ENCODE measurements at regions not wholly inside any gene's neighbourhood (a gene's known extent, or its start where the extent isn't known, plus 50 kb on each side); places are given as distances from the start of the nearest gene placed in this dataset.

- peak in 25 of 56 donors; percentile 1 to 52 (median 9) for DNase-seq
Observed at GRCh38 chr11:15800111-15800800, 556.1 kb downstream of the SOX6 start.

DNA sequence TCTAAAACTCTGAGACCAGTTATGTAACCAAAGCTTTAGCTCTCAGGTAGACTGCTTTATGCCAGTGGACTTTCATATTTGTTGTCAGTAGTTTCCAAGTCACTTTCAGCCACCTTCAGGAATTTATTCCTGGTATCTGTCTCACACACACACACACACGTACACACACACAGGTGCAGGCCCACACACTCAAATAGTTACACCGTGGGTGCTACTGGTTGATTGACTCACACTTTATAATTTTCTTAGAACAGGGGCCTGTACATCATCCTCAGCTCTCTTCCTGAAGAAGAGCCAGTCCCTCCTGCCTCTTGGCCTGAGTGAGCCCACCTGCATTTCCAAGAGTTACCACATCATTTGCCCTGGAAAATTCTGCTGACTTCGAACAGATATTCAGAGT, 555.2 kb downstream of the SOX6 start:
- no peak for DNase-seq

GRCh38 chr11:15801616-15802015, 554.7 kb downstream of the SOX6 start:
- no peak for DNase-seq

- DNase-seq = no peak
Observed at GRCh38 chr11:15805726-15806125, 550.6 kb downstream of the SOX6 start.

DNA sequence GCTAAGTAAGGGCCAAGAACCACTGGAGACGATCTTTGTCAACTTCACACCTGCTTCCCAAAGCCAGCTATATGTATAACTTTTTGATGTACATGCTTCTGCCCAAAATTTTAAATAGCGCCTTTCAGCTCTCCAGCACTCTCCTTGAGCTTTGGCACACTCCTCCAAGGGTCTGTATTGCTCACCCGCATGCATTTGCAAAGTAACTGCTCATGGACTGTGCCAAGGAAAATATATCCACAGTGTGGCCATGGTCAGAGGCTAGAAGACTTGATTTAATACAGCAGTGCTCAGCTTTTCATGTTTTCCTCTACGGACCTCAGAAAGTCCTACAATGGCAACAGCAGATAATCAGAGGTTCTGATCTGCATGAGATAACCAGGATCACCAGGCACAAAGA, 550.1 kb downstream of the SOX6 start:
- DNase-seq = no peak

- no peak for DNase-seq
Observed at GRCh38 chr11:15807827-15808226, 548.5 kb downstream of the SOX6 start.

DNA sequence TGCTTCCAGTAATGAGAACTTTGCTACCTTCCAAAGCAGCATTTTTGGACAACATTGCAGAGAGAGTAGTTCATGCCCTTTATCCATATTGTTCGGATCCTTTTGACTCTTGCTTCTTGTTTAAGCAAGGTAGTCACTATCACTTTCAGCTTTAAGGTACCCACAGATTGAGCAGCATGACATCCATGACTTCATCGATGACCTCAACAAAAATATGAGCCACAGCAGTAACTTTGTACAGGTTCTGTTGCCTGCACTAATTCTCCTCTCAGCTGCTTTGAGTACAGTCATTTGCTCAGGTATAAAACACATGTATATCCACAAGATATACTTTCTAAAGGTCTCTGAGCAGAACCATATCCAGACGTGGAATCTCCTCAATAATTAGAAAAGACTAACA, 546.3 kb downstream of the SOX6 start:
- DNase-seq = no peak

- no peak for DNase-seq
Observed at GRCh38 chr11:15810525-15810924, 545.8 kb downstream of the SOX6 start.

- DNase-seq = no peak
Observed at GRCh38 chr11:15815246-15816195, 540.8 kb downstream of the SOX6 start.

GRCh38 chr11:15816260-15816871, 540.0 kb downstream of the SOX6 start:
- no peak for DNase-seq

DNA sequence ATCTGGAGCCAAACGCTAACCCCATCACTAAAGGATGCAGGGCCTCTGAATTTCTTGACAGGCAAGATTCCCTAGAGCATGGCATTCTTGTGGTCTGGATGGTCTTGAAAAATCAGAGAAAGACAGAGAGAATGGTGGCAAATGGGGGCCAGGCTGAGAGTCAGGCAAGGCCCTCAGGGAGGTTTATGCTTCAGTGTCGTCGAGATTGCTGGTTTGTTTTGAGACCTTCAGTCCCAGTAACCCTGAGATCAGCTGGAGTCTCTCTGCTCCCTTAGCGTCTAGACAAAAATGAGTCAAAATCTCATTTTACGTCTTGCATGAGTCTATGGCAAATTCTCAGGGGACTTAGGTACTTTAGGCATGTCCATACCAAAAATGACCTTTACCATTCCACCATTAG, 539.3 kb downstream of the SOX6 start:
- no peak for DNase-seq

DNA sequence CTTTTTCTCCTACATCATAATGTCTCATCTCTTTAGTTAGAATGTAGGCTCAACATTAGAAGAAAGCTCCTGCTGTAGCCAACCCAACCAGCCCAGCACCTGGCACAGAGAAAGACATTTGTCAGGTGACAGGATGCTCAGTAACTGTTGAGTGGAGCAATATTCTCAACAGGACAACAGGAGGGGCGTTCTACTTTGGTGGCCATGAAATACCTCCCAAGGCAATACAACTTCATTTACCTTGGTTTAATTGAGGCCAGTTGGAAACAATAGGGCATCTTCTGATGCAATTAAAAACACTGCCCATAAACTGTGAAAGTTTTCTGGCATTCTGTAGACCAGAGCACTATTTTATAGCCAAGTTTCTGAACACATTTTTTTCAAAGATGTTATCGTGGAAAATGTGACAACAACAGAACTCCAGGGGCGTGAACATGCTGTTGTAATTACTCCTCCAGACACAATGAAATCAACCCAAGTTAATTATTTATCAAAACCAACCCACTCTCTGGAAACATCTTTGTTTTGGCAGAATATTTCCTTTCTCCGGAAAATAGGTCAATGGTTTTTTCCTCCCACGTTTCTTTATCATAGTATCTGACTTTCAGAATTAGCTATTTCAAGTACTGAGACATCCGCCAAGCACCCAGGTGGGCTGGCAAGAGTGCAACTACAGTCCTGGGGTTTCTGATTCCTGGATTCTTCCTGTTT, 538.1 kb downstream of the SOX6 start:
- DNase-seq = no peak

GRCh38 chr11:15819679-15820286, 536.6 kb downstream of the SOX6 start:
- peak in 54 of 56 donors; percentile 26 to 90 (median 76) for DNase-seq

DNA sequence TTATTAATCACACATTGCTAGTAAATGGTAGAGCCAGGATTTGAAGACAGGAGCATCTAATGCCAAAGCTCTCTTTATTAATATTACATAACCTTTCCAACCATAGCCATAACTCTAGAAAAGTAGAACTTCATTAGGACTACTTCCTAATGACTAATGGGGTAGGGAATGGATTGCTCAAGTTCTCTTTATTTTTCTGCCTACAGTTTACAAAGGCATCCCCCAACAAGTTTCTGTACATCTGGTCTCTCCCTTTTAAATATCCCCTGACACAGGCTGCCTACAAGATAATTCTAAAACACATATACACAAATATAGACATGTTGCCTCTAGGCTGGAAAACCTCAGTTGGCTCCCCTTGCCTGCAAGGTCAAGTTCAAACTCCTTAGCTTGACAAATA, 534.9 kb downstream of the SOX6 start:
- DNase-seq = no peak

GRCh38 chr11:15824060-15824459, 532.3 kb downstream of the SOX6 start:
- DNase-seq = no peak

DNA sequence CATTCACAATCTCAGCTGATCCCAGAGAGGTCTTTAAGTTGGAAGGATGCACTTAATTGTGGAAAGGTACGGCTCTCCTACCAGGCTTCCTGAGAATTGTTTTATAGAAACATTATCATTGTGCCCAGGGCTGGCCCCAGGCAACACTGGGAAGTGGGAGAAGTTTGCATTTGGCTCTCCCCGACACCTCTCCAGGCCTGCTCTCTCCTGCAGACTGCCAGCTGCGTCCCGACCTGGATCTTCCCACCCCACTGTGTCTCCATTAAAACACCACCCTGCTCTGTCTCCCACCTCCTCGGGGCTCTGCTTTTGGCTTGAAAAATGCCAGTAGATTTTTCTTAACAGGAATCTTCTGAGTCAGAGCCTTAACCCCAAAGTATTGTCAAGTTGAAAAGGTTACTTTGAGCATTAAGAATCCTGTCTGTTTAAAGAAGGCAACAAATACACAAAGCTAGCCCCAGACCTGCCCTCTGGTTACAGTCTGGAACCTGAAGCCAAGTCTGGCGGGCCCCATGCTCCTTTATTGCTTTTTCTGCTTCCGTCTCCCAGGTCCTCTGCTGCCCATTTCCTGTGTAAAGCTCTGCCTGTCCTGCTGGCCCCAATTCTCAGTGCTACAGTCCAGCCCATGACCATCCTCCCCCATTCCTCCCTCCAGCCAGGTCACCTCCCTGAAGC, 530.2 kb downstream of the SOX6 start:
- no peak for DNase-seq

DNA sequence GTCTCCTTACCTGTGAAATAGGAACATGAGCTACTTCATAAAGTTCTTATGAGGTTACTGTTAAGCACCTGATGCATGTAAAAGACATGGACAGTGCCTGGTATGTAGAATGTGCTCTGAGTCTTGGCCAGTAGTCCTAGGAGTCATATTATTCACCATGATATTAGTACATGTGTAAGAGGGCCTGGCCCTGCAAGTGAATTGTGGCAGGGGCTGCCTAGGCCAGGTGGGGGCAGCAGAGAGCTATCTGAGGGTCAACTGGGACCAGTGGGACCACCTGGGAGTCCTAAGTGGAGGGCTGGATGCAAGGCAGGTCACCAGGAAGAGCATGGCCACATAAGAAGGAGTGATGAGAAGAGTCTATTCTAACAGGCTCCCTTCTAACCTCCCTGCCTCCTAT, 529.5 kb downstream of the SOX6 start:
- DNase-seq = peak in 18 of 56 donors; percentile 5 to 63 (median 20)

- peak in 8 of 56 donors; percentile 6 to 44 (median 28) for DNase-seq
Observed at GRCh38 chr11:15828215-15828853, 528.0 kb downstream of the SOX6 start.

GRCh38 chr11:15829312-15829711, 527.0 kb downstream of the SOX6 start:
- no peak for DNase-seq

All from amygdala (tissue), 56 donors.